HG03060 (cell line): ENCODE measurements at regions not wholly inside any gene's neighbourhood (a gene's known extent, or its start where the extent isn't known, plus 50 kb on each side); places are given as distances from the start of the nearest gene placed in this dataset.
A peak's percentile ranks its signal among the peaks of the same experiment; 100 is the strongest.
"Not testable (repeated sequence)": the region's sequence is repeated elsewhere in the genome, so short reads cannot be mapped to it uniquely, and the experiment has no call there.

Experiments used
- ATAC-seq: cut with Tn5 transposase; IDR thresholded peaks from one replicate; pipeline ENCODE4 v1.9.1; 2021; ENCODE audit warnings: low read depth, moderate number of reproducible peaks; ENCODE audit not compliant: unreplicated experiment

DNA sequence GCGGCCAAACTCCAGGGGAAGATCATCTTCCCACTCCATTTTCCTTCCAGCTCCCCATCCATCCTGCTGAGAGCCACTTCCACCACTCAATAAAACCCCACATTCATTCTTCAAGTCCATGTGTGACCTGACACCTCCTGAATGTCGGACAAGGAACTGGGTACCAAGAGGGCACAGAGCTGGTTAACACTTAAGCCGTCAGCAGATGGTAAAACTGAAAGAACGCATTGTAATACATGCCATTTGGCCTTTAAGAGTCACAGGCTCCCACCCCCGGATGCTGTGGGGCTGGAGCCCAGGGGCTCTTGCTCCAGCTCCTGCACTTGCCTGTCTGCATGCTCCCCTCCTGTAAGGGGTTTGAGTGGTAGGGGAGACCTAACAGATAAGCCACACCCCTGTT, 753.9 kb downstream of the COL12A1 start:
- no peak for ATAC-seq

GRCh38 chr6:74448850-74449249, 752.8 kb downstream of the CD109 start:
- no peak for ATAC-seq

DNA sequence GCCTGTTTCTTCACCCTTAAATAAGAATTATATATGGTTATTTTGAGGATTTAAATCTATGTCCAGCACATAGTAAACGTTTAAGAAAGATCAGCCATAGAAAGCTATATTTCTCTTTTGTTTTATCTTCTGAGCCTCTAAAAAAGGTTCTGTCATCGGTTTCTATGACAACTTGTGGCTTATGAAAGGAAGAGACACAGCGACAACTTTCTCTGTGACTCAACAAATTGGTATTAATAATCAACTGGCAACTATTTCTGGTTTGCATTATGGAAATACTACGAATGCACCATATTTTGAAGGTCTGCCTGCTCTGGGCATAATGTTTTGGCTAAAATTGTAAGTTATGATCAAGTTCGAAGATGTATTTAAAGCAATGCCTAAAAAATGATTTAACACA, 751.0 kb downstream of the CD109 start:
- ATAC-seq: peak; percentile 95

- no peak for ATAC-seq
Measured at GRCh38 chr6:74439123-74439811, 743.3 kb downstream of the CD109 start.

GRCh38 chr6:74438395-74438794, 742.4 kb downstream of the CD109 start:
- not testable (repeated sequence) for ATAC-seq

- ATAC-seq: no peak
Measured at GRCh38 chr6:74434171-74434570, 738.2 kb downstream of the CD109 start.

DNA sequence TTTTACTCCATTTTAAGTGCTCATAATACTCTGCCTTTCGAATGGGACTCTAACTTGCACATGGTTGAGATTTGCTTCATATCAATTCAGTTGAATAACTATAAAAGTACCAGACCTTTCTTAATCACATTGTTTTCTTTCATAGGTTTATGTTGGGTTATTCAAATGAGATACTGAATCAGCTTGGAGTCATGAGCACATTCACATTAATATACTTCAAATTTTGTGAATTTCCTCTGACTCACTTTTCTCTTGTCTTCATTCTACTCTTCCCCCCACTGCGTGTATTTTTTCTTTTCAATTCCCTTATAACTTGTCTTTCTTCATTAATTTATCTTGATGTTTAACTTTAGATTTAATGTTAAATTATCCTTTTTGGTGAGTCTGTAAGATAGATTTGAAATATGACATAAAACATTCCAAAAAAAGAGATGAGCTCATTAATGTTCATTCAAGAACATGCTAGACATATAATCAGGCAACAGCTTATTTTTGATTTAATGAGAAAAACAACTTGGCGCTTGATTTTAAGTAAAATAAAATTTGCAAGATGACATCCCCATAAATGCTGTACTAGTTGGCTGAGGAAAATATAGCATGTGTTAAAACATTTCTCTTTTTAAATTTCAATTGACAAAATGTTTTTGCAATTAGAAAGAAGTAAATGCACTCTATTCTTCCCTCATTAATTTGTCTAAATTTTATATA, 736.0 kb downstream of the CD109 start:
- no peak for ATAC-seq

DNA sequence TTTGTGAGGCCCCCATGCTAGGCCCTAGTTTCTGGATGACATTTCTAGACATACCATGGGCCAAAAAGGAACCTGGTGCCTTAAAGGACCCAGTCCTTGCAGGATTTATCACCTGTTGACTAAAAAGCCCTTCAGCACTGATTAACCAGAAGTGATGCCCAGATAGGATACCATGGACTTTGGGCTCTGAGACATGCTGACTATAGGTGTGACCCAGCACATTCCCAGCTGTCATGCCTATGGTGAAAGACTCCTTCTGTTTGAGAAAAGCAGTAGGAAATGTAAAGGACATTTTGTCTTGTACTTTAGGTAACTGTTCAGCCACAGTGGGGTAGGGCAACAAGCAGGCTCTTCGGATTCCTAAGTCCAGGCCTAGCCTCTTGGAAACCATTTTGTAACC, 724.2 kb downstream of the CD109 start:
- no peak for ATAC-seq

DNA sequence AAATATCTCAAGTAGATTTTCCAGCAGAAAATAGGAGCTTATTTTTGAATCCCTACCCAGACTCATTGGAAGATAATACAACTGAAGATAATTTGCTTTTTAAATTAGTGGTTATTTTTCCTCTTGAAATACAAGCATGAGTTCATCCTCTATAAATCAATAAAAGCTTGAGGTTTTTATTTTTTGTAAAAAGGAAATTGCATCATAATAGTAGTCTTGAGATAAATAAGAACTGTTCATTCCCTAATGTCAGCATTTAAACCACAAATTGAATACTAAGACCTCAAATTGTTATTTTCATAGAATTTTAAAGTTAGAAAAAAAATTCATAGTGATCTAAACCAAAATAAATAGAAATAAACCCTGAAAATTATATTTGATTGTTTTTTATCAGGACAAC, 719.1 kb downstream of the CD109 start:
- no peak for ATAC-seq

- no peak for ATAC-seq
Measured at GRCh38 chr6:74410630-74411029, 714.6 kb downstream of the CD109 start.

GRCh38 chr6:74409447-74409846, 713.4 kb downstream of the CD109 start:
- ATAC-seq: peak; percentile 94

- no peak for ATAC-seq
Measured at GRCh38 chr6:74408844-74409243, 712.8 kb downstream of the CD109 start.

DNA sequence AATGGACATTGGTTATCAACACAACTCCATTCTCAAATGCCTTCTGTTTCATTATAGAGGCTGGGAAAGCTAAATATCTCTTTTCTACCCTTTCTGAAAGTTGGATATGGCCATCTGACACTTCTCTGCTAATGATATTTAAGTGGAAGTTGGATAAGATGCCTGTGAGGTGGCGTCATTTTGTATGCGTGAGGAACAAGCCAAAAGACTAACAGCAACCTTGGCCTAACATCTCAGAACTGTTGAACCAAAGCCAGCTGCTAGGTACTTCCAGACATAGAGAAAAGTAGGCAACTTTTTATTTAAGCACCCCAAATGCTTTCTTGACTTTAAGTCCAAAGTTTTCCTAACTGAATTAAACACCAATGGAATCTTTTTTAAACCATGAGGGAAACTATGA, 708.4 kb downstream of the CD109 start:
- no peak for ATAC-seq

DNA sequence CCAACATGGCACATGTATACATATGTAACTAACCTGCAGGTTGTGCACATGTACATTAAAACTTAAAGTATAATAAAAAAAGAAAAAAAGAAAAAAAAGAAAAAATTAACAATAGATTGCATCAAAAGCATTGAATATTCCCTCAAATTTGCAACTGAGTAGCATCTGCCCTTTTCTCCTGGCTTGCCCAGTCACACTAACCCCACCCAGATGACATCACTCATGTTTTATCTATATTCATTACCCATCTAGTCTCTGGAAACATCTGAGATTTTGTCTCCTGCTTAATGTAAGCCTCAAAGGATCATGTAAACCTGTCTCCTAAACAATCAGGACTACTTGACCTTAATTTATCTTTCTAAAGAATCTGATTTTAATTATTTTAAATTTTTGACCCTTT, 706.8 kb downstream of the CD109 start:
- no peak for ATAC-seq

- ATAC-seq: not testable (repeated sequence)
Measured at GRCh38 chr6:74378437-74378836, 682.4 kb downstream of the CD109 start.

- ATAC-seq: no peak
Measured at GRCh38 chr6:74369556-74369993, 673.6 kb downstream of the CD109 start.

GRCh38 chr6:74368746-74369145, 672.7 kb downstream of the CD109 start:
- ATAC-seq: no peak

GRCh38 chr6:74366634-74367033, 670.6 kb downstream of the CD109 start:
- no peak for ATAC-seq

- no peak for ATAC-seq
Measured at GRCh38 chr6:74362391-74362790, 666.4 kb downstream of the CD109 start.

- ATAC-seq: no peak
Measured at GRCh38 chr6:74357321-74357720, 661.3 kb downstream of the CD109 start.

DNA sequence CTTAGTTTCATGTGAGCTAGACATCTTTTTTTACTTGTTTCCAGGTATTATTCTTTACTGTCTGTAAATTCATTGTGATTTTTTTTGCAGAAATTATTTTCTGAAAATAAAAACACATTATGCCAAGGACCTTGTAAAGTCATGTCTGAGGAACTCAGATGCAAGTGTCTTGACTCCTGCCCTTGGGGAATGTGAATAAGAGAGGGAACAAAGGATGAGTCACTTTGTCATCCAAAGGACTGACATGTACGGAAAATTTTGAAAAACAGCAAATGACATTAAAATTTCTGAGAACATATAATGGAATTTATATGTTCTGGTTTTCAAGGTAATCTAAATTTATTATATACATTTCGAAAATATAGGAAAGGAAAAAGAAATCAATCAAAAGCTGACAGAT, 660.4 kb downstream of the CD109 start:
- ATAC-seq: no peak

- no peak for ATAC-seq
Measured at GRCh38 chr6:74346936-74347535, 651.0 kb downstream of the CD109 start.
